ENCODE measurements at regions not wholly inside any gene's neighbourhood (a gene's known extent, or its start where the extent isn't known, plus 50 kb on each side); places are given as distances from the start of the nearest gene placed in this dataset.
"Not testable (repeated sequence)": the region's sequence is repeated elsewhere in the genome, so short reads cannot be mapped to it uniquely, and the experiment has no call there.

- DNase-seq, result no peak
Measured at GRCh38 chr7:32680259-32681173, 185.2 kb downstream of the AVL9 start.

- DNase-seq, result no peak
Measured at GRCh38 chr7:32679192-32679591, 183.9 kb downstream of the AVL9 start.

- no peak for DNase-seq
Measured at GRCh38 chr7:32677593-32677992, 182.3 kb downstream of the AVL9 start.

GRCh38 chr7:32676249-32676941, 181.1 kb downstream of the AVL9 start:
- no peak for DNase-seq

GRCh38 chr7:32673275-32673983, 178.1 kb downstream of the AVL9 start:
- DNase-seq, result no peak

GRCh38 chr7:32670110-32671025, 175.1 kb downstream of the AVL9 start:
- no peak for DNase-seq

- not testable (repeated sequence) for DNase-seq
Measured at GRCh38 chr7:32669173-32669870, 174.0 kb downstream of the AVL9 start.

- DNase-seq, result not testable (repeated sequence)
Measured at GRCh38 chr7:32668387-32669097, 173.3 kb downstream of the AVL9 start.

- not testable (repeated sequence) for DNase-seq
Measured at GRCh38 chr7:32667586-32667985, 172.3 kb downstream of the AVL9 start.

GRCh38 chr7:32663805-32664211, 168.5 kb downstream of the AVL9 start:
- not testable (repeated sequence) for DNase-seq

GRCh38 chr7:32662509-32662908, 167.2 kb downstream of the AVL9 start:
- not testable (repeated sequence) for DNase-seq

GRCh38 chr7:32661929-32662328, 166.6 kb downstream of the AVL9 start:
- DNase-seq, result no peak

- DNase-seq, result no peak
Measured at GRCh38 chr7:32661501-32661900, 166.2 kb downstream of the AVL9 start.

- DNase-seq, result no peak
Measured at GRCh38 chr7:32660936-32661335, 165.6 kb downstream of the AVL9 start.

- no peak for DNase-seq
Measured at GRCh38 chr7:32659853-32660252, 164.6 kb downstream of the AVL9 start.

- no peak for DNase-seq
Measured at GRCh38 chr7:32658467-32658869, 163.2 kb downstream of the AVL9 start.

GRCh38 chr7:32658034-32658433, 162.7 kb downstream of the AVL9 start:
- no peak for DNase-seq

- DNase-seq, result not testable (repeated sequence)
Measured at GRCh38 chr7:32654549-32654948, 159.3 kb downstream of the AVL9 start.

GRCh38 chr7:32650356-32650755, 155.1 kb downstream of the AVL9 start:
- DNase-seq, result not testable (repeated sequence)

GRCh38 chr7:32648408-32649156, 153.3 kb downstream of the AVL9 start:
- DNase-seq, result no peak

All from activated naive CD4-positive, alpha-beta T cell (primary cell).